HUES64 (cell line): ENCODE measurements at regions not wholly inside any gene's neighbourhood (a gene's known extent, or its start where the extent isn't known, plus 50 kb on each side); places are given as distances from the start of the nearest gene placed in this dataset.

Experiments
- H3K27ac ChIP-seq: 2 replicates; pipeline ENCODE4 v1.7.0; 2013; ENCODE audit warnings: low read depth, low read length, inconsistent platforms
- H3K27me3 ChIP-seq: 2 replicates; pipeline ENCODE4 v1.6.1; 2013; ENCODE audit warnings: mild to moderate bottlenecking, low read length; ENCODE audit not compliant: insufficient read depth
- H3K36me3 ChIP-seq: 2 replicates; pipeline ENCODE4 v1.6.1; 2013; ENCODE audit warnings: mild to moderate bottlenecking, low read length; ENCODE audit not compliant: insufficient read depth
- H3K4me1 ChIP-seq: 2 replicates; pipeline ENCODE4 v1.6.1; 2013; ENCODE audit warnings: mild to moderate bottlenecking, low read length, moderate library complexity; ENCODE audit not compliant: insufficient read depth
- H3K4me3 ChIP-seq: 2 replicates; pipeline ENCODE4 v1.5.1; 2013; ENCODE audit warnings: mild to moderate bottlenecking, low read length, moderate library complexity
- H3K9ac ChIP-seq: 2 replicates; pipeline ENCODE4 v1.6.1; 2013; ENCODE audit warnings: mild to moderate bottlenecking, low read depth, low read length
- H3K9me3 ChIP-seq: 2 replicates; pipeline ENCODE4 v1.6.1; 2013; ENCODE audit warnings: low read depth, low read length; ENCODE audit not compliant: insufficient read depth
- WGBS: fragments of 150-250, 120-280 bp; methylation state at CpG from one replicate; pipeline ENCODE4 v1.1.7; 2013; ENCODE audit warnings: missing lambda C conversion rate; 5-methylcytosine and 5-hydroxymethylcytosine counted together

DNA sequence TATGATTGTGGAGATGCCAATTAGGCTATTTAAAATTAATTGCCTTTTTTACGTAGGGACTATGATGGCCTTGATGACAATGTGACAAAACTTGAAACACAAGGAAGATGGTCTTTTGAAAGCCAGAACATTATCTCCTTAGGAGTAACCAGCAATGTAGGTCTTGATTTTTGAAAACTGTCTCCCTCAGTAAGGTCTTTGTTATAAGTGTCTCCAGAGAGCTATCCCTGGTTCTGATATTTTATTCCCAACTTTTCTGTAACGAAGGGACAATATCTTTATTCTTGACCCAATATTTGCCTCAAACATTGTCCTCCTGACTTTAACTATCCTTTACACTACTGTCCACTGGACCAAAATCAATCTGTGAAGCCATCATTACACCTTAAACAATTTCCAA lies 493.2 kb downstream of the CCDC85A start:
- WGBS, result 80% methylated on average over 2 of the region's 2 CpGs
- Histone ChIP-seq H3K27me3 (no peaks in the 10 kb centered on the region), H3K4me3 (no peak overlapping the region), H3K36me3 (no peaks in the 10 kb centered on the region), H3K27ac (no peak overlapping the region), H3K4me1 (no peaks in the 10 kb centered on the region), H3K9ac (no peak overlapping the region), H3K9me3 (peaks cover 17% of the 10 kb centered on the region)

DNA sequence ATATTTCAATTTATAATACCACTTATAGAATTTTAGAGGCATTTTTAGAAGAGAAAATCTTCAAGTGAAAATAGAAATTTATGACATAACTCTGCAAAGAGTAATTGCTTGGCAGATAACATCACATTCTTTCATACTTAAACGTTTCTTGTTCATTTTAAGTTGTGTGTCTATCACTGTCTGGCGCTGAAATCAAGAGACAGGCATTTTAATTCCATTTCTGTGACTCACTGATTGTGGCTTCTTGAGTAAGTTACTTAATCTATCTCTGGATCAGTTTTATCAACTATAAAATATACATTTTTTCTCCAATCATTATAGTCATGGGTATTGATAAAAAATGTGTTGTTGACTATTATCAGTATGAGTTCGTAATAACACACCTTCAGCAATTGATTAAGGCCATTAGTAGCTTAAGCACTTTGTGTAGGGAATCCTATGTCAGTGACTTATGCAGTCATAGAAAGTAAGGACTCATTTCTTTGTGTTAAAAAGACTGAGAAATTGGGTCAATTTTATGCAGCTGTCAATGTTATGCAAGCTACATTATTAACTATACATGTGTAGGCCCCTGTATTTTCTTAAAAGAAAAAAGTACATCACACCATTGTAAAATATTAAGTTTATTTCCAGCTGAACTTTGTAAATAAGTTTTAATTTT lies 497.3 kb downstream of the CCDC85A start:
- Histone ChIP-seq H3K36me3 (no peaks in the 10 kb centered on the region), H3K9ac (no peak overlapping the region), H3K27ac (no peak overlapping the region), H3K27me3 (no peaks in the 10 kb centered on the region), H3K4me1 (no peaks in the 10 kb centered on the region), H3K9me3 (no peaks in the 10 kb centered on the region), H3K4me3 (no peak overlapping the region)
- 95% methylated on average over 3 of the region's 3 CpGs for WGBS

DNA sequence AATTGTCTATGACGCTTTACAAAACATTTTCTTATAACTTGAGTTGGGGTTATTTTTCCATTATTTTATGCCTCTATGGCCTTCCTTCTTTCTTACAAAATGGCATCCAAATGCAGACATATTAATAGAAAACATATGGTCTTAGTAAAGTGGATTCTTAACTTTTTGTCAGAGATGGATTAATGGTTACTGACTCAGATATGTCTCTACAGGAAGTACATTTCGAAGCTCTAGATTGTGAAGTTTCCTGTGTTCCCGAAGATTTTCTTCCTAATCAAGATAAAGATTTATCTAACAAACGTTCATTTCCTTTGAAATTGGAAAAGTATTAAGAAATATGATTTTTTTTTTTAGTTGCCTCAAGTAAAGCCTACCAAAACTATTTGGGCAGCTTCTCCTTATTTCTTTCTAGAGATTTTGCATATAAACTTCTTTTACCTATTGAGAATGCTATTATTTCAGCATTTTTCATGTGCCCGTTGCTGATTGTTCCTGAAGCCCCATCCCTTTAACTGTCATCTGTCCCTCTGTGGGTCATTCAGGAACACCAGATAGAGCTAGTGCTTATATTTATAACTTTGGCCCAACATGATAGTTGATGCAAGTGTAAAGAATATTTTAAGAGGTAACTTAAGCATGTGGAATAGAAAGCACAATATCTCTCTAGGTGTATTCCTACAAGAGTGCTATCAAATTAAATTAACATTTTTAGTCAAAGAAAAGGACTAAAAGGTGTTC lies 498.0 kb downstream of the CCDC85A start:
- Histone ChIP-seq H3K27me3 (no peaks in the 10 kb centered on the region), H3K9ac (no peak overlapping the region), H3K36me3 (no peaks in the 10 kb centered on the region), H3K4me3 (no peak overlapping the region), H3K27ac (no peak overlapping the region), H3K9me3 (no peaks in the 10 kb centered on the region), H3K4me1 (no peaks in the 10 kb centered on the region)
- WGBS, result 89% methylated on average over 2 of the region's 5 CpGs

DNA sequence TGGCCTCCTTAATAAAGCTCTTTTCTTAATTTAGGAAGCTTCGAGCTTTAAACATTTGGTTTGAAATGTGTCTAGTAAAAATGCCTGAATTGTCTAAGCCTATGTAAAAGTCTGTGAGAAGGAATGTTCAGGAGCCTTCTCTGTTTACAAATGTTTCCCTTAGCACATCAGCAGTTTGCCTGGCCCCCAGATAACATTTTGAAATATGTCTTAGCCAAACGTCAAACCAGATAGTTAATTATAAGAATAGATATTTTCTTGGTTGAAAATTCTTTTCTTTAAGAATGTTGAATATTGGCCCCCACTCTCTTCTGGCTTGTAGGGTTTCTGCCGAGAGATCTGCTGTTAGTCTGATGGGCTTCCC lies 498.6 kb downstream of the CCDC85A start:
- Histone ChIP-seq H3K27me3 (no peaks in the 10 kb centered on the region), H3K9ac (no peak overlapping the region), H3K4me3 (no peak overlapping the region), H3K4me1 (no peaks in the 10 kb centered on the region), H3K9me3 (no peaks in the 10 kb centered on the region), H3K27ac (no peak overlapping the region), H3K36me3 (no peaks in the 10 kb centered on the region)
- WGBS, result 93% methylated on average over 1 of the region's 3 CpGs

DNA sequence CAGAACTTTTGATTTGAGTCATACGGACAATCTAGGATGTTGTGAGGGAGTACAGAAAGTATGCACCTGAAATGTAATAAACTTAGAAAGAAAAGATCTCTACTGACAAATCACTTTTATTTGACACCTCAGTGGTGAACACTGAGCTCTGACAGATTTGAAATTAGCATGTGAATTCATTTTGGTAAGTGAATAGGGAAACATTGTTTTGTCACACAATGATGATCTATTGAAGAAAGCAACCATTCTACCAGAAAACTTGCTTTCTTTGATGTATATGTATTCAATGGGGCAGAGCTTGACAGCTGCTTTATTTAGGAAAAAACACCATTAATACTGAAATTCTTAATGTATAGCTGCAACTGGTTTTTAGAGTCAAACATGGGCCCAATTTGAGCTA lies 500.5 kb downstream of the CCDC85A start:
- H3K27ac ChIP-seq, result no peak overlapping the region
- 100% methylated on average over 1 of the region's 1 CpG for WGBS
- no peaks in the 10 kb centered on the region for H3K4me1 ChIP-seq
- H3K4me3 ChIP-seq, result no peak overlapping the region
- H3K9me3 ChIP-seq, result no peaks in the 10 kb centered on the region
- no peaks in the 10 kb centered on the region for H3K36me3 ChIP-seq
- no peak overlapping the region for H3K9ac ChIP-seq
- H3K27me3 ChIP-seq, result no peaks in the 10 kb centered on the region

DNA sequence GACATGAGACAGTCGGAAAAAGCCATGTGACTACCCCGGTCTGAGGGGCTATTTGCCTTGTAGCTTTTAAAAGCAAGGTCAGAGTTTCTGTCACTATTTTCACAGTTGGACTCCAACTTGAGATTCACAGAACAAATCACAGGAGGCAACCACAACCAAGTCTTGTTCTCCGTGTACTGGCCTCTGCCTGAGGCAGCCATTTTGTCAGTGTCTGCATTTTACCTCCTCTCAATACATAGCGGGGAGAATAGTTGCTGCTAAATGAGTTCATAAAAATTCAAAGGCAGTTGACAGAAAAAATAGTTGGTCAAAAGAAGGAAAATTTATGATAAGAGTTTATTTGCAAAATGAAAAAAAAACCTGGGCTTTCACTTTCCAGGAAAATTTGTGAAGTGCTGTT lies 501.4 kb downstream of the CCDC85A start:
- Histone ChIP-seq H3K9me3 (no peaks in the 10 kb centered on the region), H3K27me3 (no peaks in the 10 kb centered on the region), H3K4me3 (no peak overlapping the region), H3K4me1 (no peaks in the 10 kb centered on the region), H3K9ac (no peak overlapping the region), H3K27ac (no peak overlapping the region), H3K36me3 (no peaks in the 10 kb centered on the region)
- WGBS, result 92% methylated on average over 4 of the region's 4 CpGs

DNA sequence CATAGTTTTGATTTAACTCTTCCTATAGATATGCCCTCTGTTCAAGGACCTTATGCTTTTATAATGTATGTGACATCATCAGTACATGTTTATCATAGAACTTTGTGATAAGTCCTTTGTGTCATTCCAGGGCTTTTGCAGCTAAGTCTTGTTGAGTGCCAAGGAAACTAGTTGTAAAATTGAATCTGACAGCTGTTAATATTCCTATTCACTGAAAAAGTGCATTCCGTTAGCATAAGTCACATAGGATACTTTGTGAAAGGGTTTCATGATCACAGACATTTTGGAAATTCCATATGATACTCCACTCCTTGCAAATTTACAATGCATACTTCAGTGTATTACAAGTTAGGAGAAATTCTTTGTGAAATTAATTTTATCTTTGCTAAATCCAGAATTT lies 503.4 kb downstream of the CCDC85A start:
- Histone ChIP-seq H3K36me3 (no peaks in the 10 kb centered on the region), H3K9ac (no peak overlapping the region), H3K9me3 (no peaks in the 10 kb centered on the region), H3K4me3 (no peak overlapping the region), H3K4me1 (no peaks in the 10 kb centered on the region), H3K27ac (no peak overlapping the region), H3K27me3 (no peaks in the 10 kb centered on the region)
- no CpG with 5 or more reads among the region's 1 CpG for WGBS

DNA sequence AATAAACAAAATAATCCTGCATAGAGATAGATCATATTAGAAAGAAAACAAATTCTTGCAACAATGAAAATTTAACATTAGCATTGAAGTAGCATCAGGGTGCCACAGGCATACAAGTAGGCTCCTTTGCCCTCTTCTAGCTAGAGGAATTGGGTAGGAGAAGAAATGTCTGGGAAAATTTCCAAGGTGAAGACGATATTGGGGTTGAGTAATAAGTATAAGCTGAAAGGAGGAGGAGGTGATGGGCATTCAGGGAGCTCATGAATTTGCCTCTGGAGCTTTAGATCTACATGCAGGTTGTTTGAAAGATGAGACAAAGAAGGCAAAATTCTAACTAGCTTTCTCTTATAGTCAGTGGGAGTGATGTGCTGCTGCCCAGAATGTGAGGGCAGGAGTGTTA lies 504.9 kb downstream of the CCDC85A start:
- H3K4me3 ChIP-seq, result no peak overlapping the region
- no peak overlapping the region for H3K27ac ChIP-seq
- H3K36me3 ChIP-seq, result no peaks in the 10 kb centered on the region
- H3K9me3 ChIP-seq, result no peaks in the 10 kb centered on the region
- H3K9ac ChIP-seq, result no peak overlapping the region
- WGBS, result 67% methylated on average over 1 of the region's 1 CpG
- H3K27me3 ChIP-seq, result no peaks in the 10 kb centered on the region
- no peaks in the 10 kb centered on the region for H3K4me1 ChIP-seq

DNA sequence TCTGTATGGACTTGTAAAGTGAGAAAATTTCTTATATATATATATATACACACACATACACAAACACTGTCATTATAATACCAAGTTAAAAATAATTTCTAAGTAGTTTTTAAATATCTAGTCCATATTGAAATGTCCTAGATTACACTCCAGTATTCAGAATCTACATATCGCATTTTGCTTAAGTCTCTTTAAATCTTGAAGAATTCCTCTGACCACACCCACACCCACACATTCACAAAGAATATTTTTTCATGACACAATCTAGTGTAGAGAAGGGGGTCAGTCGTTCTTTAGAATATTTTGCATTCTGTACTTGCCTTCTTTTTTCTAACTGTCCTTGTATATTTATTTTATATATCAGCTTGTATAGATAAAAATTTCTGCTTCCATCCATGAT lies 509.7 kb downstream of the CCDC85A start:
- no peak overlapping the region for H3K4me3 ChIP-seq
- no peaks in the 10 kb centered on the region for H3K27me3 ChIP-seq
- peaks cover 4% of the 10 kb centered on the region; the same call in 1 of the 2 replicates for H3K9me3 ChIP-seq
- no peak overlapping the region for H3K9ac ChIP-seq
- 93% methylated on average over 1 of the region's 2 CpGs for WGBS
- no peaks in the 10 kb centered on the region for H3K36me3 ChIP-seq
- no peak overlapping the region for H3K27ac ChIP-seq
- H3K4me1 ChIP-seq, result no peaks in the 10 kb centered on the region

DNA sequence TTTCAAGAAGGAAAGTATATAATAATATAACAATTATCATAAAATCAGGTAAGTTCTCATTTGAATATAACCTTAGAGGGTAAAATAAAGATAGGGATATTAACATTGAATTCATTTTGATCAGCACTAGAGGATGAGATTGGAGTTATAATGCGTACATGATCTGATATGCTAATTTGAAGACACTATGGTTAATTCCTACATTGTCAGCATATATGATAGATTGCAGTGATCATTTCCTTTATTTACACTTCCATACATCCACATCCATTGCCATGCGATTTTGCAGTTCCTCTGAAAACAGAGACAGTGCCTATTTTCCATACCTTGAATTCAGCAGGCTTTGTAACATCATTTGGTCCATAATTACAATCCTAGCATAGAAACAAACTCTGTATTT lies 519.2 kb downstream of the CCDC85A start:
- no peak overlapping the region for H3K27ac ChIP-seq
- no peak overlapping the region for H3K4me3 ChIP-seq
- peaks cover 6% of the 10 kb centered on the region; the same call in 1 of the 2 replicates for H3K4me1 ChIP-seq
- no peaks in the 10 kb centered on the region for H3K27me3 ChIP-seq
- no peaks in the 10 kb centered on the region for H3K36me3 ChIP-seq
- WGBS, result 94% methylated on average over 2 of the region's 2 CpGs
- H3K9me3 ChIP-seq, result peaks cover 5% of the 10 kb centered on the region; the same call in 1 of the 2 replicates
- no peak overlapping the region for H3K9ac ChIP-seq

DNA sequence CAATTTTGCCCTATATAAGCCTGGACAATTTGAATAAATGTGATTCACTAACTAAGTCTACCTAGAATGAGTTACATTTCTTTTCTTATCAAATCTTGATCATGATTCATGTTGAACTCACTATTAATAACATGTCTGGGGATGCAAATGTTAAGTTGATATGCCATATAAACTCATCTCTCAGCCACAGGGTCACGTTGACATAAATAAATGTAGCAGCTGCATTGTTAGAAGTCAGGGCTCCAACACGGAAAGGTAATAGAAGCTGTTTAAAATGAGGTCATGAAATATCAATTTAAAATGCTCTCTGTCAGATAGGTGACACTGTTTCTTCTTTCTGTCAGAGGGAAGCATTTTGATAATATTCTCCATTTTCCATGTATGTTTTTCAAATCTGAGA lies 521.9 kb downstream of the CCDC85A start:
- H3K9ac ChIP-seq, result no peak overlapping the region
- H3K4me3 ChIP-seq, result no peak overlapping the region
- no peaks in the 10 kb centered on the region for H3K36me3 ChIP-seq
- H3K4me1 ChIP-seq, result peaks cover 6% of the 10 kb centered on the region; the same call in 1 of the 2 replicates
- WGBS, result 93% methylated on average over 2 of the region's 2 CpGs
- no peak overlapping the region for H3K27ac ChIP-seq
- no peaks in the 10 kb centered on the region for H3K27me3 ChIP-seq
- no peaks in the 10 kb centered on the region for H3K9me3 ChIP-seq
